ENCODE measurements at regions not wholly inside any gene's neighbourhood (a gene's known extent, or its start where the extent isn't known, plus 50 kb on each side); places are given as distances from the start of the nearest gene placed in this dataset.

DNA sequence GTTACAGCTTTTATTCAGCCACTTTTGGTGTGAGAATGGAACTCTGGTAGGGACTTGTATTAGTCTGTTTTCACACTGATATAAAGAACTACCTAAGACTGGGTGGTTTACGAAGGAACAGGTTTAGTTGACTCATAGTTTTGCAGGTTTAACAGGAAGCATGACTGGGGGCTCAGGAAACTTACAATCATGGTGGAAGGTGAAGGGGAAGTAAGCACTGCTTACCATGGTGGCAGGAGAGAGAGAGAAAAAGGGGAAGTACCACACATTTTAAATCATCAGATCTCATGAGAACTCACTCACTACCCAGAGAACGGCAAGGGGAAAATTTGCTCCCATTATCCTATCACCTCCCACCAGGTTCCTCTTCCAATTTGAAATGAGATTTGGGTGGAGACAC, 942.2 kb downstream of the PCDH17 start:
- no peaks in the 10 kb centered on the region for H3K36me3 ChIP-seq
- intact Hi-C loops (cut with DNase I): no loop called here
- no peaks in the 10 kb centered on the region for H3K27me3 ChIP-seq
- no peaks in the 10 kb centered on the region for H3K9me3 ChIP-seq
- no peak overlapping the region for H3K4me3 ChIP-seq
- DNase-seq: no peak
- TF ChIP-seq POLR2A (IDR thresholded peaks at IDR 0.05) (no peak), EP300 (IDR thresholded peaks at IDR 0.05) (no peak)
- TF ChIP-seq, protein P1, sequence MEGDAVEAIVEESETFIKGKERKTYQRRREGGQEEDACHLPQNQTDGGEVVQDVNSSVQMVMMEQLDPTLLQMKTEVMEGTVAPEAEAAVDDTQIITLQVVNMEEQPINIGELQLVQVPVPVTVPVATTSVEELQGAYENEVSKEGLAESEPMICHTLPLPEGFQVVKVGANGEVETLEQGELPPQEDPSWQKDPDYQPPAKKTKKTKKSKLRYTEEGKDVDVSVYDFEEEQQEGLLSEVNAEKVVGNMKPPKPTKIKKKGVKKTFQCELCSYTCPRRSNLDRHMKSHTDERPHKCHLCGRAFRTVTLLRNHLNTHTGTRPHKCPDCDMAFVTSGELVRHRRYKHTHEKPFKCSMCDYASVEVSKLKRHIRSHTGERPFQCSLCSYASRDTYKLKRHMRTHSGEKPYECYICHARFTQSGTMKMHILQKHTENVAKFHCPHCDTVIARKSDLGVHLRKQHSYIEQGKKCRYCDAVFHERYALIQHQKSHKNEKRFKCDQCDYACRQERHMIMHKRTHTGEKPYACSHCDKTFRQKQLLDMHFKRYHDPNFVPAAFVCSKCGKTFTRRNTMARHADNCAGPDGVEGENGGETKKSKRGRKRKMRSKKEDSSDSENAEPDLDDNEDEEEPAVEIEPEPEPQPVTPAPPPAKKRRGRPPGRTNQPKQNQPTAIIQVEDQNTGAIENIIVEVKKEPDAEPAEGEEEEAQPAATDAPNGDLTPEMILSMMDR (IDR thresholded peaks at IDR 0.05): no peak
- no peaks in the 10 kb centered on the region for H3K4me1 ChIP-seq (ENCODE audit: insufficient read depth)
- no peak overlapping the region for H3K27ac ChIP-seq
- 82 to 91% (median 88%) methylated on average over 2 of the region's 2 CpGs for WGBS, 3 donors

DNA sequence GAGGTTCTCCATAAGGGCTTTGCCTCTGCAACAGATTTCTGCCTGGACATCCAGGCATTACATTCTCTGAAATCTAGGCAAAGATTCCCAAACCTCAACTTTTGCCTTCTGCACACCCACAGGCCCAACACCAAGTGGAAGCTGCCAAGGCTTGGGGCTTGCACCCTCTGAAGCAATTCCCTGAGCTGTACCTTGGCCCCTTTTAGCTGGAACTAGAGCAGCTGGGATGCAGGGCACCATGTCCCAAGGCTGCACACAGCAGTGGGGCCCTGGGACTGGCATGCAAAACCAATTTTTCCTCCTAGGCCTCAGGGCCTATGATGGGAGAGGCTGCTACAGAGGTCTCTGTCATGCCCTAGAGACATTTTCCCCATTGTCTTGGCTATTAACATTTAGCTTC, 943.2 kb downstream of the PCDH17 start:
- no peaks in the 10 kb centered on the region for H3K27me3 ChIP-seq
- TF ChIP-seq, protein P1 (IDR thresholded peaks at IDR 0.05): no peak
- TF ChIP-seq EP300 (IDR thresholded peaks at IDR 0.05) (no peak), POLR2A (IDR thresholded peaks at IDR 0.05) (no peak)
- no peaks in the 10 kb centered on the region for H3K9me3 ChIP-seq
- intact Hi-C loops (cut with DNase I): no loop called here
- DNase-seq: no peak
- no peak overlapping the region for H3K4me3 ChIP-seq
- no peak overlapping the region for H3K27ac ChIP-seq
- no peaks in the 10 kb centered on the region for H3K36me3 ChIP-seq
- no peaks in the 10 kb centered on the region for H3K4me1 ChIP-seq (ENCODE audit: insufficient read depth)

DNA sequence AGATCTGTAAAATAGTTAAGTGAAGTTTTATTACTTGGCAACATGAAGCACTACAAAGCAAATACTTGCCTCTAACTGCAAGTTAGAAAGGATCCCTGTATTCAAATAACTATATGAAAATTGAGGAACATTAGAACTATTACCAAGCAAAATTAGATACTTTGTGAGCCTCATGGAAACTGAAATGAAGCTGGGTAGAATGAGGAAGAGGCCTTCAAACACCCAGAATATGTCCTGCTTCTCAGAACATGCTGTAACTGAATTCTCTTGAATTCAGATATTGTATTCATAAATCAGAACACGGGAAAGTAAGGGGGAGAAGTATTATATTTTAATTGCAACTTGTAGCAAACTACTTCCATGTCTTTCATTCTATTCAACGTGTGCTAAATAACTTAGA, 947.9 kb downstream of the PCDH17 start:
- TF ChIP-seq EP300 (IDR thresholded peaks at IDR 0.05) (no peak), POLR2A (IDR thresholded peaks at IDR 0.05) (no peak)
- TF ChIP-seq, protein P1 (IDR thresholded peaks at IDR 0.05): no peak
- no peak for DNase-seq
- Histone ChIP-seq H3K4me3 (no peak overlapping the region), H3K9me3 (no peaks in the 10 kb centered on the region), H3K36me3 (no peaks in the 10 kb centered on the region), H3K27me3 (no peaks in the 10 kb centered on the region), H3K4me1 (ENCODE audit: insufficient read depth) (no peaks in the 10 kb centered on the region), H3K27ac (no peak overlapping the region)
- intact Hi-C loops (cut with DNase I): no loop called here
- 63 to 75% (median 73%) methylated on average over 2 of the region's 2 CpGs for WGBS, 3 donors

DNA sequence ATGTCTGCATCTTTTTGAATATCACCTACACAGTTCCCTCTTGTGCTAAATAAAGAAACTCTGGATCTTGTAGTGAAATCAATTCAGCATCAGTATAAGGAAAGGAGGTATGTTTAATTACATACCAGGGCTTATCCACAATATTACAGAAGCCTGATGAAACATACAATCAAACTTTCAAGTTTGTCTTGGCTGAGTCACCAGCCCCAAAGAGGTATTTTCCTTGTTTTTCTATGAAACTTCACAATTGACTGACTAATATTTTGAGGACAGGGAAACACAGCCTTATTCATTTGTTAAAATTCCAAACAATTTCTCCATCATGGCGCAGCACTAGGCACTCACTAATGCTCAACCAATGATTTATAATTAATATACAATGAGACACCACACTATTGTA, 952.4 kb downstream of the PCDH17 start:
- no peak for DNase-seq
- intact Hi-C loops (cut with DNase I): no loop called here
- H3K9me3 ChIP-seq: no peaks in the 10 kb centered on the region
- no peak overlapping the region for H3K27ac ChIP-seq
- WGBS, 3 donors: 91 to 96% (median 93%) methylated on average over 1 of the region's 1 CpG
- H3K36me3 ChIP-seq: no peaks in the 10 kb centered on the region
- no peaks in the 10 kb centered on the region for H3K27me3 ChIP-seq
- no peak for TF ChIP-seq POLR2A (IDR thresholded peaks at IDR 0.05)
- H3K4me3 ChIP-seq: no peak overlapping the region
- H3K4me1 ChIP-seq (ENCODE audit: insufficient read depth): no peaks in the 10 kb centered on the region

DNA sequence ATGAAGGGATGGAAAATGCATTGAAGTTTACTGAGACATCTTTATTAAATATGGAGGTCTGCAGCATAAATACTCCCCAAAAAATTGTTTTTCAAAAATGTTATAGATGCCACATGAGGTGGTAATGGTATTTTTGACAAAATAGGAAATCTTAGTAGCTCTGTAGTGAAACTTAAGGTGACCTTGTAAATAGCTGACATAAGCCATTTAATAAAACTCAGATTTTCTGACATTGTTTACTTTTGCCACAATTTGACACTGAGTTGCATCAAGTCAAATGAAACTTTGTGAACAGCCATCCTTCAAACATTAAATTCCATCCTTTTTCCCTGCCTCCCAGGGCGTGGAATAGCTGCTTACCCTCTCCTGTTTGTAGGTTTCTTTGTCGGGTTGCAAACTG, 953.1 kb downstream of the PCDH17 start:
- Histone ChIP-seq H3K9me3 (no peaks in the 10 kb centered on the region), H3K4me1 (ENCODE audit: insufficient read depth) (no peaks in the 10 kb centered on the region), H3K27ac (no peak overlapping the region), H3K27me3 (no peaks in the 10 kb centered on the region), H3K4me3 (no peak overlapping the region), H3K36me3 (no peaks in the 10 kb centered on the region)
- TF ChIP-seq EP300 (IDR thresholded peaks at IDR 0.05) (no peak), POLR2A (IDR thresholded peaks at IDR 0.05) (no peak)
- TF ChIP-seq, protein P1 (IDR thresholded peaks at IDR 0.05): no peak
- no peak for DNase-seq
- intact Hi-C loops (cut with DNase I): no loop called here
- 72 to 84% (median 75%) methylated on average over 2 of the region's 2 CpGs for WGBS, 3 donors
